C4-2B (cell line): ENCODE measurements at regions not wholly inside any gene's neighbourhood (a gene's known extent, or its start where the extent isn't known, plus 50 kb on each side); places are given as distances from the start of the nearest gene placed in this dataset.

ENCODE experiments used
- CTCF ChIP-seq: fragments of 450-650 bp; conservative IDR thresholded peaks from 2 replicates; pipeline ENCODE4 v1.5.1; 2017; ENCODE audit warnings: mild to moderate bottlenecking
- ZFX ChIP-seq: fragments of 450-650 bp; IDR thresholded peaks from 2 replicates; pipeline ENCODE4 v1.6.1; 2017

GRCh38 chr22:49199224-49199623 lies 628.4 kb downstream of the BRD1 start:
- TF ChIP-seq CTCF: no peak
- no peak for TF ChIP-seq ZFX
